Breast epithelium (tissue), 4 donors: ENCODE measurements at regions not wholly inside any gene's neighbourhood (a gene's known extent, or its start where the extent isn't known, plus 50 kb on each side); places are given as distances from the start of the nearest gene placed in this dataset.

Experiments
- DNase-seq, 2 donors: peaks; one replicate each; pipeline ENCODE4 v3.0.0-alpha.2; 2019; ENCODE audit warnings: low spot score in 2 of 2
- H3K27ac ChIP-seq, 2 donors: fragments of 200-600 bp; sonication (generic) in 1 of 2; one replicate each; pipeline ENCODE4 v1.5.1; 2016 to 2019; ENCODE audit warnings: mild to moderate bottlenecking in 1 of 2
- H3K27me3 ChIP-seq, 2 donors: fragments of 200-600 bp; sonication (generic) in 1 of 2; one replicate each; pipeline versions ENCODE4 v1.5.1 to v1.6.0; 2017 to 2019; ENCODE audit warnings: control low read depth in 1 of 2, mild to moderate bottlenecking in 1 of 2
- H3K36me3 ChIP-seq: fragments of 200-600 bp; one replicate; pipeline ENCODE4 v1.5.1; 2019
- H3K4me1 ChIP-seq, 2 donors: fragments of 200-600 bp; sonication (generic); one replicate each; pipeline ENCODE4 v1.5.1; 2016 to 2019; ENCODE audit warnings: control low read depth in 1 of 2
- H3K4me3 ChIP-seq, 3 donors: fragments of 200-600 bp; sonication (generic); 1 replicate in 2 of 3; 2 replicates in 1 of 3; pipeline ENCODE4 v1.5.1; 2016 to 2019; ENCODE audit warnings: mild to moderate bottlenecking in 3 of 3, moderate library complexity in 2 of 3
- H3K9me3 ChIP-seq, 2 donors: fragments of 200-600 bp; sonication (generic) in 1 of 2; one replicate each; pipeline ENCODE4 v1.5.1; 2016 to 2019; ENCODE audit warnings: control low read depth in 1 of 2
- CTCF ChIP-seq, 3 donors: fragments of 450-650 bp; IDR thresholded peaks; one replicate each; pipeline ENCODE4 v1.5.1; 2016 to 2017; ENCODE audit warnings: antibody characterized with exemption in 3 of 3, mild to moderate bottlenecking in 3 of 3, moderate library complexity in 3 of 3
- POLR2A ChIP-seq: fragments of 450-650 bp; IDR thresholded peaks from one replicate; pipeline ENCODE4 v1.6.1; 2016; ENCODE audit warnings: antibody characterized with exemption, mild to moderate bottlenecking, moderate library complexity
- POLR2AphosphoS5 ChIP-seq, 3 donors: sonication (generic); formaldehyde crosslinking; IDR thresholded peaks; one replicate each; pipeline ENCODE4 v1.6.1; 2017; ENCODE audit warnings: antibody characterized with exemption in 3 of 3
- intact Hi-C: fragments of 100-400 bp; cut with DNase I; formaldehyde crosslinking; loops from one replicate; pipeline ENCODE4 v1.15.1; 2023; ENCODE audit warnings: low total_unique reads

- Histone ChIP-seq H3K27ac (no peak overlapping the region), H3K36me3 (no peaks in the 10 kb centered on the region), H3K9me3 (no peaks in the 10 kb centered on the region), H3K27me3 (no peaks in the 10 kb centered on the region), H3K4me1 (no peaks in the 10 kb centered on the region), H3K4me3 (no peak overlapping the region)
- DNase-seq: no peak
- intact Hi-C loops: no loop called here
- TF ChIP-seq POLR2A (no peak), CTCF (IDR thresholded peaks at IDR 0.05) (no peak), POLR2AphosphoS5 (IDR thresholded peaks at IDR 0.05) (no peak)
Observed at GRCh38 chr3:191889106-191889505, 428.1 kb downstream of the PYDC2 start.

- no peak for TF ChIP-seq CTCF (IDR thresholded peaks at IDR 0.05)
- no peak for TF ChIP-seq POLR2AphosphoS5 (IDR thresholded peaks at IDR 0.05)
- TF ChIP-seq POLR2A: no peak
- H3K27ac ChIP-seq: no peak overlapping the region
- DNase-seq: no peak
- no peaks in the 10 kb centered on the region for H3K4me1 ChIP-seq
- no peaks in the 10 kb centered on the region for H3K27me3 ChIP-seq
- no peaks in the 10 kb centered on the region for H3K36me3 ChIP-seq
- intact Hi-C loops: no loop called here
- no peaks in the 10 kb centered on the region for H3K9me3 ChIP-seq
- H3K4me3 ChIP-seq: no peak overlapping the region
Observed at GRCh38 chr3:191889756-191890155, 428.8 kb downstream of the PYDC2 start.

DNA sequence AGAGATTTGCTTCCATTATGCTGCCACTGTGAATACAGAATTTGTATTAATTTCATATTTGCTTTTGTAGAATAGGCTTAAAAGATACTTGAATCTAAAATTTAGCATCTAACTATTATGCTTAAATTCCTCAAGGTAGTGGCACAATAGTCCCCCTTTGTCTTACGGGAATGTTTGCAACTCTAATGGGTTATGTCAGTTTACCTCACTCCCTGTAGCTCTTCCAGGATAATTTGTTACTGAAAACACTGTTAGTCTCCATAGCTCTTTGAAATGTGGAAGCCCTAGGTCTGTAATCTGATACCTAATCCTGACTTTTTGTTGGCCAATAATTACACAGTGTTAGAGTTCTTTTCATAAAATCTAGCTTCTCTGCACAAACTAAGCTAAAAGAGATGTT lies 433.4 kb downstream of the PYDC2 start:
- H3K4me1 ChIP-seq: no peaks in the 10 kb centered on the region
- intact Hi-C loops: no loop called here
- TF ChIP-seq POLR2AphosphoS5 (IDR thresholded peaks at IDR 0.05) (no peak), POLR2A (no peak), CTCF (IDR thresholded peaks at IDR 0.05) (no peak)
- H3K27ac ChIP-seq: no peak overlapping the region
- no peak for DNase-seq
- no peaks in the 10 kb centered on the region for H3K36me3 ChIP-seq
- no peaks in the 10 kb centered on the region for H3K9me3 ChIP-seq
- H3K4me3 ChIP-seq: no peak overlapping the region
- H3K27me3 ChIP-seq: no peaks in the 10 kb centered on the region

DNA sequence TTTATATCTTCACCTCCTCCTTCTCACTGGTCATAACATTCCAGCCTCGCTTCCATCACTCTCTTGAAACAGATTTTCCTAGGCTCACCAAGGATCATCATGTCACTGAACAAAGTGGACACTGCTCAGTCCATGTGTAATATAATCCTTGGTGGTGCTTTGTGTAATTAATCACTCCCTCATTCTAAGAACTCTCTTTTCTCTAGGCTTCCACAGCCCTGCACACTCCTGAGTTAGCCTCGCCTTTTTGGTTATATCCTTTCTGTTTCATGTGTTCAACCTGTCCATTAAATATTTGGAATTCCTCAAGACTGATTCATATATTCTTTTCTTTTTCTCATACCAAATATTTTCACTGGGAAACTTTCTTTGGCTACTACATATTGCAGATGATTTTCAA lies 440.8 kb downstream of the PYDC2 start:
- Histone ChIP-seq H3K4me1 (no peaks in the 10 kb centered on the region), H3K27ac (no peak overlapping the region), H3K27me3 (no peaks in the 10 kb centered on the region), H3K36me3 (no peaks in the 10 kb centered on the region), H3K9me3 (no peaks in the 10 kb centered on the region), H3K4me3 (no peak overlapping the region)
- intact Hi-C loops: no loop called here
- no peak for DNase-seq
- TF ChIP-seq POLR2A: no peak

GRCh38 chr3:191912616-191913204 lies 451.7 kb downstream of the PYDC2 start:
- DNase-seq: no peak
- H3K9me3 ChIP-seq: no peaks in the 10 kb centered on the region
- TF ChIP-seq POLR2A (no peak), POLR2AphosphoS5 (IDR thresholded peaks at IDR 0.05) (no peak), CTCF (IDR thresholded peaks at IDR 0.05) (no peak)
- H3K27ac ChIP-seq: no peak overlapping the region
- no peak overlapping the region for H3K4me3 ChIP-seq
- intact Hi-C loops: no loop called here
- no peaks in the 10 kb centered on the region for H3K4me1 ChIP-seq
- no peaks in the 10 kb centered on the region for H3K27me3 ChIP-seq
- no peaks in the 10 kb centered on the region for H3K36me3 ChIP-seq

DNA sequence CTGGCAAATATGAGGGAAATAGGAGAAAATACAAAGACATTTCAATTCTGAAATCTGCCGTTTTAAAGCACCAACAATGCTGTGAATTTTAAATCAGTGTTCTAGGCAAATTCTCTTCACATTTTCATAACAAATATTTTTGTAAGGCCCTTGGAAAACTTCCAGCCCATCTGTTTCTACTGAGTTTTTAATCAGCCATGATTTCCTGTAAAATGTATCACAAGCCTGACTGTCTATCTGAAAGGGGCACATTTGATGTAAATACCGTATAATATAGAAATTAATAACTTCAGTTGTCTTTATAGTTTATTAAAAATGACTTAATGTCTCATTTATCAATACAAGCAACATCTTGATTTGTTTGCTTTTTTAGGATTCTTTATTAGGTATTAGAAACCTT lies 454.7 kb downstream of the PYDC2 start:
- intact Hi-C loops: no loop called here
- no peaks in the 10 kb centered on the region for H3K4me1 ChIP-seq
- no peak for DNase-seq

More for the DNA sequence above, 454.7 kb downstream of the PYDC2 start:
- no peaks in the 10 kb centered on the region for H3K27me3 ChIP-seq
- no peak for TF ChIP-seq POLR2A
- no peak for TF ChIP-seq CTCF (IDR thresholded peaks at IDR 0.05)
- no peak for TF ChIP-seq POLR2AphosphoS5 (IDR thresholded peaks at IDR 0.05)
- no peak overlapping the region for H3K27ac ChIP-seq
- no peaks in the 10 kb centered on the region for H3K36me3 ChIP-seq
- no peaks in the 10 kb centered on the region for H3K9me3 ChIP-seq
- no peak overlapping the region for H3K4me3 ChIP-seq
